ENCODE measurements at regions not wholly inside any gene's neighbourhood (a gene's known extent, or its start where the extent isn't known, plus 50 kb on each side); places are given as distances from the start of the nearest gene placed in this dataset.

GRCh38 chr14:53338192-53338591 is 185.1 kb upstream of the DDHD1 start:
- TF ChIP-seq POLR2A (IDR thresholded peaks at IDR 0.05) (no peak), CTCF (IDR thresholded peaks at IDR 0.05) (no peak), EP300 (IDR thresholded peaks at IDR 0.05) (no peak)
- no peak overlapping the region for H3K27ac ChIP-seq
- H3K9me3 ChIP-seq = no peaks in the 10 kb centered on the region
- WGBS, 3 donors = 83 to 87% (median 86%) methylated on average over 5 of the region's 5 CpGs
- H3K4me1 ChIP-seq (ENCODE audit: insufficient read depth) = no peaks in the 10 kb centered on the region
- no peaks in the 10 kb centered on the region for H3K27me3 ChIP-seq
- H3K36me3 ChIP-seq = no peaks in the 10 kb centered on the region
- intact Hi-C loops (cut with DNase I) = no loop called here
- H3K4me3 ChIP-seq = no peak overlapping the region
- no peak for DNase-seq

- DNase-seq = no peak
- intact Hi-C loops (cut with DNase I) = no loop called here
- Histone ChIP-seq H3K4me1 (ENCODE audit: insufficient read depth) (no peaks in the 10 kb centered on the region), H3K9me3 (no peaks in the 10 kb centered on the region), H3K36me3 (no peaks in the 10 kb centered on the region), H3K27me3 (no peaks in the 10 kb centered on the region), H3K4me3 (no peak overlapping the region), H3K27ac (no peak overlapping the region)
- 96 to 98% (median 96%) methylated on average over 3 of the region's 3 CpGs for WGBS, 3 donors
- TF ChIP-seq POLR2A (IDR thresholded peaks at IDR 0.05) = no peak
- no peak for TF ChIP-seq EP300 (IDR thresholded peaks at IDR 0.05)
- no peak for TF ChIP-seq CTCF (IDR thresholded peaks at IDR 0.05)
Observed at GRCh38 chr14:53336729-53337128, 183.6 kb upstream of the DDHD1 start.

- no peak for DNase-seq
- Histone ChIP-seq H3K4me3 (no peak overlapping the region), H3K4me1 (ENCODE audit: insufficient read depth) (no peaks in the 10 kb centered on the region), H3K9me3 (no peaks in the 10 kb centered on the region), H3K27me3 (no peaks in the 10 kb centered on the region), H3K27ac (no peak overlapping the region), H3K36me3 (no peaks in the 10 kb centered on the region)
- no peak for TF ChIP-seq POLR2A (IDR thresholded peaks at IDR 0.05)
- no peak for TF ChIP-seq CTCF (IDR thresholded peaks at IDR 0.05)
- TF ChIP-seq EP300 (IDR thresholded peaks at IDR 0.05) = no peak
- 90 to 91% (median 90%) methylated on average over 2 of the region's 2 CpGs for WGBS, 3 donors
- intact Hi-C loops (cut with DNase I) = no loop called here
Observed at GRCh38 chr14:53333809-53334208, 180.7 kb upstream of the DDHD1 start.

- intact Hi-C loops (cut with DNase I) = no loop called here
- DNase-seq = no peak
- Histone ChIP-seq H3K36me3 (no peaks in the 10 kb centered on the region), H3K27ac (no peak overlapping the region), H3K4me3 (no peak overlapping the region), H3K9me3 (no peaks in the 10 kb centered on the region), H3K27me3 (no peaks in the 10 kb centered on the region), H3K4me1 (ENCODE audit: insufficient read depth) (no peaks in the 10 kb centered on the region)
- WGBS, 3 donors = 68 to 71% (median 69%) methylated on average over 1 of the region's 1 CpG
- TF ChIP-seq POLR2A (IDR thresholded peaks at IDR 0.05) (no peak), EP300 (IDR thresholded peaks at IDR 0.05) (no peak), CTCF (IDR thresholded peaks at IDR 0.05) (no peak)
Observed at GRCh38 chr14:53331921-53332320, 178.8 kb upstream of the DDHD1 start.

- intact Hi-C loops (cut with DNase I) = no loop called here
- Histone ChIP-seq H3K4me1 (ENCODE audit: insufficient read depth) (no peaks in the 10 kb centered on the region), H3K9me3 (no peaks in the 10 kb centered on the region), H3K4me3 (no peak overlapping the region), H3K36me3 (no peaks in the 10 kb centered on the region), H3K27ac (no peak overlapping the region), H3K27me3 (no peaks in the 10 kb centered on the region)
- TF ChIP-seq EP300 (IDR thresholded peaks at IDR 0.05) (no peak), CTCF (IDR thresholded peaks at IDR 0.05) (no peak), POLR2A (IDR thresholded peaks at IDR 0.05) (no peak)
- DNase-seq = no peak
- 91 to 93% (median 92%) methylated on average over 1 of the region's 1 CpG for WGBS, 3 donors
Observed at GRCh38 chr14:53331247-53331646, 178.1 kb upstream of the DDHD1 start.

All from ovary (tissue), 7 donors.